AG09309 (cell line): ENCODE measurements at regions not wholly inside any gene's neighbourhood (a gene's known extent, or its start where the extent isn't known, plus 50 kb on each side); places are given as distances from the start of the nearest gene placed in this dataset.

ENCODE experiments used
- DNase-seq: peaks from one replicate; pipeline ENCODE4 v3.0.0-alpha.2; 2010; ENCODE audit warnings: low read depth
- H3K4me3 ChIP-seq: 2 replicates; pipeline ENCODE4 v1.5.1; 2011; ENCODE audit warnings: mild to moderate bottlenecking, low read depth, low read length, moderate library complexity; ENCODE audit not compliant: control insufficient read depth
- CTCF ChIP-seq: IDR thresholded peaks from 2 replicates; pipeline ENCODE4 v1.5.1; 2011; ENCODE audit warnings: mild to moderate bottlenecking, low read depth, low read length, inconsistent platforms; ENCODE audit not compliant: insufficient read depth, control insufficient read depth; ENCODE audit errors: missing control alignments

- TF ChIP-seq CTCF = no peak
- H3K4me3 ChIP-seq = no peak overlapping the region
- no peak for DNase-seq
Measured at GRCh38 chr16:87043231-87044031, 273.8 kb downstream of the C16orf95 start.

DNA sequence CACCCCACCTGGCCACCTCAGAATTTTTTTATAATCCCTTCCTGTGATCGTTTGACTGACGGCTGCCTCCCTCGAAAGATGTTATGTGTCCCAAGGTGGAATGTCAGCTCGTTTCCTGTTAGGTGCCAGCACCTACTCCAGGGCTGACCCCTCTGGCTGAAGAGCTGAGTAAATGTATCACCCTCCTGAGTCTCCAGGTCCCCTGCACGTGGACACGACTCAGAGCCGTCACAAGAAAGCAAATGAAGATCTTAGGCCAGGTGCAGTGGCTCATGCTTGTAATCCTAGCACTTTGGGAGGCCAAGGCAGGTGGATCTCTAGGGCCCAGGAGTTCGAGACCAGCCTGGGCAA, 273.2 kb downstream of the C16orf95 start:
- no peak overlapping the region for H3K4me3 ChIP-seq
- no peak for DNase-seq
- TF ChIP-seq CTCF = no peak

DNA sequence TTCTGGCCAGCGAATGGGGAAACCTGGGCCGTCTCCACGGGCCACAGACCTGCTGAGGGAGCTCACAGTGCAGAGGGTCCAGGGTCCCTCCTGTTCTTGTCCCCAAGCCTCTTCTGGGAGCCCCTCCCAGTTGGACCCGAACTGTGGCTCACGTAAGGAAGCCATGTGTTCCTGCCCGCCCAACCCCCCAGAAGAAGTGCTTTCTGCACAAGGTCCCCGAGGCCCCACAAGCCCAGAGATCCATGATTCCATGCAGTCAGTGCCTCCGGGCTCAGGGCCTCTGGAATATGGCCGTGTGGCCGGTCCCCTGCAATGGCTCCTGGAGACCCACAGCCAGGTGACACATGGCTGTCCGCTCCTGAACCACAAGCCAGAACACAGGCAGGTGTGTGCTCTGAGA, 272.4 kb downstream of the C16orf95 start:
- H3K4me3 ChIP-seq = no peak overlapping the region
- no peak for TF ChIP-seq CTCF
- no peak for DNase-seq

DNA sequence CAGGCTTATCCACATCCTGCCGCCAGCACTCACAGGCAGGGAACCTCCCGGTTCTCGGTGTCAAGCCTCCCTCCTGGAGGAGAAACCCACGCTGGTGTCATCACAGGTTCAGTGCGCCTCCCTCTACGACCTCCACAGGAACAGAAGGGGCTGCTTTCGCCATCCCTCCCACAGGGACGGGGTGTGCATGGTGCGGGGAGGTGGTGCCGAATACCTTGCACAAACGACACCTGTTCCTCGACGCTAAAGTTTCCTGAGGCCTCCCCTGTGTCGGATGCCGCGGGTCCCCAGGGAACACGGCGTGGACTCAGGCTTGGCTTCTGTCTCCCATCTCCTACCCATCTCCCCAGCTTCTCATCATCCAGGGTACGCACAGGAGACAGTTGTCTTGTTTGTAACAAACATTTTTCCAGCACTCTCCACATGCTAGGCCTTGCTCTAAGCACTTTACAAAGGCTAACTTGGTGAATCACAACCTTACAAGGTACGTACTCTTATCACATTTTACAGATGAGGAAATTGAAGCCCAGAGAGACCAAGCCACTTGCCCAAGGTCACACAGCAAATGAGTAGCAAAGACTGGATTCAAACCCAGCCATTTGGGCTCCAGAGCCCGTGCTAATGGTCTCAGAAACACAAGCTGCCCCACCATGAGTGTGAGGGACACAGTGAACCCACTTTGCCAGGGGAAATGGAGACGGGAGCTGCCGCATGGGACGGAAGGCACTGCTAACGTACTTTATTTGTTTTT, 271.6 kb downstream of the C16orf95 start:
- DNase-seq = no peak
- no peak overlapping the region for H3K4me3 ChIP-seq

GRCh38 chr16:87046235-87046634, 271.0 kb downstream of the C16orf95 start:
- DNase-seq = no peak
- no peak for TF ChIP-seq CTCF
- no peak overlapping the region for H3K4me3 ChIP-seq

More for the DNA sequence above, 271.6 kb downstream of the C16orf95 start:
- TF ChIP-seq CTCF = no peak

- TF ChIP-seq CTCF = no peak
- H3K4me3 ChIP-seq = no peak overlapping the region
- DNase-seq = no peak
Measured at GRCh38 chr16:87047221-87048037, 269.8 kb downstream of the C16orf95 start.
